BJ (cell line): ENCODE measurements at regions not wholly inside any gene's neighbourhood (a gene's known extent, or its start where the extent isn't known, plus 50 kb on each side); places are given as distances from the start of the nearest gene placed in this dataset.
"Not testable (repeated sequence)": the region's sequence is repeated elsewhere in the genome, so short reads cannot be mapped to it uniquely, and the experiment has no call there.

Source experiments
- CTCF ChIA-PET: fragments of 350-600 bp; formaldehyde crosslinking; extraction: SDS; loops from one replicate; lab custom pipeline; 2021; ENCODE audit warnings: antibody characterized with exemption, inconsistent platforms; lab: Yijun Ruan, JAX
- POLR2A ChIA-PET: fragments of 300-600 bp; sonication (Branson Sonifier 250); formaldehyde crosslinking; extraction: SDS; loops from one replicate; lab custom pipeline; 2021; ENCODE audit warnings: antibody characterized with exemption; lab: Charles Lee
- DNase-seq: peaks from one replicate; pipeline ENCODE4 v3.0.0-alpha.2; 2011; ENCODE audit warnings: low read depth
- H3K27me3 ChIP-seq: 2 replicates; pipeline ENCODE4 v1.6.0; 2011; ENCODE audit warnings: low read length; ENCODE audit not compliant: control insufficient read depth, insufficient read depth
- H3K36me3 ChIP-seq: 2 replicates; pipeline ENCODE4 v1.5.1; 2011; ENCODE audit warnings: low read length; ENCODE audit not compliant: control insufficient read depth, insufficient read depth
- H3K4me3 ChIP-seq: 2 replicates; pipeline ENCODE4 v1.5.1; 2011; ENCODE audit warnings: low read depth, mild to moderate bottlenecking, control low read depth, low read length
- CTCF ChIP-seq: IDR thresholded peaks from 2 replicates; pipeline ENCODE4 v1.5.1; 2011; ENCODE audit warnings: low read depth, mild to moderate bottlenecking, control low read depth, inconsistent platforms, low read length, moderate library complexity; ENCODE audit not compliant: insufficient read depth

GRCh38 chr11:92611157-92611556 lies 358.3 kb upstream of the MTNR1B start:
- H3K36me3 ChIP-seq = no peaks in the 10 kb centered on the region
- no peak overlapping the region for H3K4me3 ChIP-seq
- no peaks in the 10 kb centered on the region for H3K27me3 ChIP-seq
- ChIA-PET POLR2A (no interaction called here), CTCF (no interaction called here)
- TF ChIP-seq CTCF = no peak
- no peak for DNase-seq

GRCh38 chr11:92618020-92618419 lies 351.4 kb upstream of the MTNR1B start:
- H3K36me3 ChIP-seq, CTCF ChIA-PET, H3K27me3 ChIP-seq, DNase-seq, H3K4me3 ChIP-seq, POLR2A ChIA-PET: not testable (repeated sequence)

GRCh38 chr11:92623055-92623454 lies 346.4 kb upstream of the MTNR1B start:
- H3K27me3 ChIP-seq = no peaks in the 10 kb centered on the region
- ChIA-PET CTCF (no interaction called here), POLR2A (no interaction called here)
- H3K4me3 ChIP-seq = no peak overlapping the region
- no peak for DNase-seq
- no peaks in the 10 kb centered on the region for H3K36me3 ChIP-seq
- no peak for TF ChIP-seq CTCF

- CTCF ChIA-PET = no interaction called here
- Histone ChIP-seq H3K4me3 (no peak overlapping the region), H3K27me3 (no peaks in the 10 kb centered on the region), H3K36me3 (no peaks in the 10 kb centered on the region)
- no peak for DNase-seq
- POLR2A ChIA-PET = no interaction called here
- TF ChIP-seq CTCF = no peak
Measured at GRCh38 chr11:92625894-92626293, 343.6 kb upstream of the MTNR1B start.

GRCh38 chr11:92626624-92627023 lies 342.8 kb upstream of the MTNR1B start:
- CTCF ChIA-PET = no interaction called here

More at GRCh38 chr11:92626624-92627023, 342.8 kb upstream of the MTNR1B start:
- Histone ChIP-seq H3K36me3 (no peaks in the 10 kb centered on the region), H3K4me3 (no peak overlapping the region), H3K27me3 (no peaks in the 10 kb centered on the region)
- DNase-seq = no peak
- TF ChIP-seq CTCF = no peak
- POLR2A ChIA-PET = no interaction called here
